Glomerular visceral epithelial cell (primary cell): ENCODE measurements at regions not wholly inside any gene's neighbourhood (a gene's known extent, or its start where the extent isn't known, plus 50 kb on each side); places are given as distances from the start of the nearest gene placed in this dataset.
A peak's percentile ranks its signal among the peaks of the same experiment; 100 is the strongest.
"Not testable (repeated sequence)": the region's sequence is repeated elsewhere in the genome, so short reads cannot be mapped to it uniquely, and the experiment has no call there.

ENCODE experiments used
- DNase-seq: peaks from one replicate; pipeline ENCODE4 v3.0.0-alpha.2; 2016; ENCODE audit errors: extremely low spot score

- DNase-seq: no peak
Observed at GRCh38 chr21:27382404-27382803, 415.5 kb upstream of the ADAMTS5 start.

- DNase-seq: no peak
Observed at GRCh38 chr21:27380303-27380702, 413.4 kb upstream of the ADAMTS5 start.

GRCh38 chr21:27379354-27379753, 412.5 kb upstream of the ADAMTS5 start:
- no peak for DNase-seq

- no peak for DNase-seq
Observed at GRCh38 chr21:27372381-27372780, 405.5 kb upstream of the ADAMTS5 start.

GRCh38 chr21:27371975-27372331, 405.1 kb upstream of the ADAMTS5 start:
- no peak for DNase-seq

GRCh38 chr21:27371115-27371974, 404.5 kb upstream of the ADAMTS5 start:
- no peak for DNase-seq

GRCh38 chr21:27369978-27370571, 403.2 kb upstream of the ADAMTS5 start:
- DNase-seq: no peak

GRCh38 chr21:27369234-27369633, 402.3 kb upstream of the ADAMTS5 start:
- DNase-seq: no peak

- no peak for DNase-seq
Observed at GRCh38 chr21:27366646-27367235, 399.9 kb upstream of the ADAMTS5 start.

- no peak for DNase-seq
Observed at GRCh38 chr21:27366036-27366435, 399.1 kb upstream of the ADAMTS5 start.

GRCh38 chr21:27365394-27365793, 398.5 kb upstream of the ADAMTS5 start:
- DNase-seq: peak; percentile 33

- no peak for DNase-seq
Observed at GRCh38 chr21:27363719-27364477, 397.0 kb upstream of the ADAMTS5 start.

- no peak for DNase-seq
Observed at GRCh38 chr21:27362249-27362648, 395.4 kb upstream of the ADAMTS5 start.

GRCh38 chr21:27359141-27359540, 392.3 kb upstream of the ADAMTS5 start:
- DNase-seq: no peak

- DNase-seq: no peak
Observed at GRCh38 chr21:27352885-27353284, 386.0 kb upstream of the ADAMTS5 start.

GRCh38 chr21:27346041-27346448, 379.2 kb upstream of the ADAMTS5 start:
- peak; percentile 1 for DNase-seq

- DNase-seq: no peak
Observed at GRCh38 chr21:27339902-27340301, 373.0 kb upstream of the ADAMTS5 start.

GRCh38 chr21:27338007-27338406, 371.1 kb upstream of the ADAMTS5 start:
- DNase-seq: not testable (repeated sequence)

GRCh38 chr21:27333096-27333495, 366.2 kb upstream of the ADAMTS5 start:
- no peak for DNase-seq

- no peak for DNase-seq
Observed at GRCh38 chr21:27329255-27329851, 362.5 kb upstream of the ADAMTS5 start.

- no peak for DNase-seq
Observed at GRCh38 chr21:27326301-27326700, 359.4 kb upstream of the ADAMTS5 start.

- DNase-seq: no peak
Observed at GRCh38 chr21:27323331-27323730, 356.4 kb upstream of the ADAMTS5 start.
